GM10266 (cell line): ENCODE measurements at regions not wholly inside any gene's neighbourhood (a gene's known extent, or its start where the extent isn't known, plus 50 kb on each side); places are given as distances from the start of the nearest gene placed in this dataset.

ENCODE experiments used
- DNase-seq: peaks from one replicate; pipeline ENCODE4 v3.0.0; 2012; ENCODE audit errors: extremely low spot score
- TF ChIP-seq, protein P1 (sequence below): IDR thresholded peaks from 2 replicates; pipeline ENCODE4 v1.5.1; 2012; ENCODE audit warnings: mild to moderate bottlenecking, low read depth; ENCODE audit not compliant: control insufficient read depth, insufficient read depth; ENCODE audit errors: missing control alignments

DNA sequence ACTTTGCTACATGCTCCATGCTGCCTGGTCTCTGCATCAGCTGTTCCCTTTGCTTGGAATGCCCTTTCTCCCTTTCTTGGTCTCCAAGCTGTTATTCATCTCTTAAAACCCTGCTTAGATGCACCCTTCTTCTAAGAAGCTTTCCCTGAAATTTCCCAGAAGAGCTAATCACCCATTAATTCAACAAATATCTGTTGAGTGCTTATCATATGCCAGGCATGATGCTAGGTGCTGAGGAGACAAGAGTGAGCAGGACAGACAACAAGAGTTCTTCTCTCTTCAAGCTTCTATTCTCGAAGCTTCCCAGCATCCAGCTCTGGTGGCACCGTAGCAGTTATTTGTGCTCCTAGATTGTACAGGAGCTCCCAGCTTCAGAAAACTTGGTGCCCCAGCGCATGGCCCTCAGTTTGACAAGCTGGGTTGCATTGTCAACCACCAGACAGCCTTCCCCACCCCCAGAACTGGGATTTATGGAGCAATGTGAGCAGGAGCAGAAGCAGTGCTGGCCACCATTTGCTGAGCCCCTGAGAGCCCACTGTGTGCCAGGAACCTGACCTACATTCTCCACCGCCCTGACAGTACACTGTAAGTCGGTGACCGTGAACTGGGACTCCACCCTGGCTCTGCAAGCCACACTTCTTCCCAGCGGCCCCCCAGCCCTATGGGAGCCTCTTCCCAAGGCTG is 68.0 kb upstream of the ACOT11 start:
- TF ChIP-seq, protein P1, sequence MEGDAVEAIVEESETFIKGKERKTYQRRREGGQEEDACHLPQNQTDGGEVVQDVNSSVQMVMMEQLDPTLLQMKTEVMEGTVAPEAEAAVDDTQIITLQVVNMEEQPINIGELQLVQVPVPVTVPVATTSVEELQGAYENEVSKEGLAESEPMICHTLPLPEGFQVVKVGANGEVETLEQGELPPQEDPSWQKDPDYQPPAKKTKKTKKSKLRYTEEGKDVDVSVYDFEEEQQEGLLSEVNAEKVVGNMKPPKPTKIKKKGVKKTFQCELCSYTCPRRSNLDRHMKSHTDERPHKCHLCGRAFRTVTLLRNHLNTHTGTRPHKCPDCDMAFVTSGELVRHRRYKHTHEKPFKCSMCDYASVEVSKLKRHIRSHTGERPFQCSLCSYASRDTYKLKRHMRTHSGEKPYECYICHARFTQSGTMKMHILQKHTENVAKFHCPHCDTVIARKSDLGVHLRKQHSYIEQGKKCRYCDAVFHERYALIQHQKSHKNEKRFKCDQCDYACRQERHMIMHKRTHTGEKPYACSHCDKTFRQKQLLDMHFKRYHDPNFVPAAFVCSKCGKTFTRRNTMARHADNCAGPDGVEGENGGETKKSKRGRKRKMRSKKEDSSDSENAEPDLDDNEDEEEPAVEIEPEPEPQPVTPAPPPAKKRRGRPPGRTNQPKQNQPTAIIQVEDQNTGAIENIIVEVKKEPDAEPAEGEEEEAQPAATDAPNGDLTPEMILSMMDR, result no peak
- DNase-seq, result no peak

DNA sequence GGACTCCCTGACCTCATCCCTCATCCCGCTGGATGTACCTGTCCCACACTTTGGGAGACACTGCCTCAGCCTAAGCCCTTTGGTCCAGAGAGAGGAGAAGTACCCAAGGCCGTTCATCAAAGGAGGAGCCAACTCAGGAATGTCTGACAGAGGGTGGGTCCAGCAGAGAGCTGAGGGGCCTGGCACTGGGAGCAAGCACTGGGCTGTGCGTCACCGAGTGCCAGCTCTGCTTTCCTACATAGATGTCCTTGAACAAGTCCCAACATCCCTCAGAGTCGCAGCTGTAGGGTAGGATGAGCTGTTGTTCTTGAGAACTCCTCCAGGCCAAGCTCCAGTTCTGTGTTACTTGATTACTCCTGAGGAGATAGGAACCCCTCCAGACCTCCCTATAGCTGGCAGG is 68.8 kb upstream of the ACOT11 start:
- DNase-seq, result no peak
- TF ChIP-seq, protein P1, result no peak

DNA sequence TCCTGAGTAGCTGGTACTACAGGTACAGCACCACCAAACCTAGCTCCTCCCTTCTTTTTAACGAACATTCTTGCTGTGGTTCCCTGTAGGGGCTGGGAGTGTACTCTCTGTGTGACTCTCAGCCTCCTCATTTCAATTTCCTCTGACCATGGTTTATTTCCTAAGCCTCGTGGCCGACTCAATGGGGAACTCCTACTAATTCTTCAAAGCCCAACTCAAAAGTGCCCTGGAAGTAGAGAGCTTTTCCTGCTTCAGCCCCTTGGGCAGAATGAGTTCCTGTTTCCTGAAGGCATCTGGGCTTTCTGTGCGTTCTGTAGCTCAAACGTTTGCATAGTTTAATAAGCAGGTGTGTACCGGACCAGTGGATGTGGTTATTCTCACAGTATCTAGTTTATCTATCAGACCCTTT is 70.9 kb upstream of the ACOT11 start:
- no peak for DNase-seq
- TF ChIP-seq, protein P1, result no peak

DNA sequence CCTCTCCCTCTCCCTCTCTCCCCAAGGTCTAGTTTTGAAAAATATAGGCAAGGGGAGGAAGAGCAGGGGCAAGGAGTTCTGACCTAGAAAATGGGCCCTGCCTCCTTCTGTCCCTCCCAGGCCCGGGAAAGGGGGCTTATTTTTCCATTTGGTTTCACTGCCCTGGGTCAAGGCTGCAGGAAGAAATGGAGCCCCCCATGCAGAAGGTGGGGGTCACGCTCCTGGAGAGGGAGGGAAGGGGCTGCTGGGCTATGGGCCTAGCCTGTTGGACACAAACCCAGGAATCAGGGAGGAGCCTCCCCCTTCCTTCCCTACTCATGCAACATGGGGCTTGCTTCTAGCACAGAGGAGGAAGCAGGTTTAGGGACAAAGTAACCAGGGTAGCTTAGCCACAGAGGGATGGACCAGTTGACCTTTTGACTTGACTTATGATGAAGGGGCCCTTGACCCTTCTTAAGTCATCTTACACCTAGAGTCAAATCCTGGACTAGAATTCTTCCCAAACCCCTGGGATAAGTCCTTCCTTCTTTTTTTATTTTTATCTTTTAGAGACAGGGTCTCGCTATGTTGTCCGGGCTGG is 70.4 kb upstream of the SSBP3 start:
- DNase-seq, result no peak

DNA sequence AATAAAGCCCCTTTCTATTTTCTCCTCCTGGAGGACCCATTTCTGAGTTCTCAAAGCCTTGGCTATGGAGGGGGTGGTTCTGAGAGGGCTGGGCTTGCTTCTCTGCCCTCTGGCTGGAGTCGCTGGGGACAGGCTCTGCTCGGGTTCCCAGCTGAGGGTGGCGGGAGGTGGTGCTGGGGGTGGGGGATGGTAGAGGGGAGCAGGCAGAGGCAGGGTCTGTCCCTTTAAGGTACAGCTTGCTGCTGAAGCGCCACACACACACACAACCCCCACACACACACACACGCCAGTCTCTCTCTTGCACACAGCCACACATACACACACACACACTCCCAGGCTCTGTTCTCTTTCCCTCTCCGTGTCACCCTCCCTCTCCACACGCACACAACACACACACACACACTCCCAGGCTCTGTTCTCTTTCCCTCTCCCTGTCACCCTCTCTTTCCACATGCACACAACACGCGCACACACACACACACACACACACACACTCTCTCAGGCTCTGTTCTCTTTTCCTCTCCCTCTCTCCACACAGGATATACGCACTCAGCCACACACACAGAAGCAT is 69.8 kb upstream of the SSBP3 start:
- DNase-seq, result no peak
- TF ChIP-seq, protein P1, result no peak

More for the DNA sequence above, 70.4 kb upstream of the SSBP3 start:
- TF ChIP-seq, protein P1, result no peak

DNA sequence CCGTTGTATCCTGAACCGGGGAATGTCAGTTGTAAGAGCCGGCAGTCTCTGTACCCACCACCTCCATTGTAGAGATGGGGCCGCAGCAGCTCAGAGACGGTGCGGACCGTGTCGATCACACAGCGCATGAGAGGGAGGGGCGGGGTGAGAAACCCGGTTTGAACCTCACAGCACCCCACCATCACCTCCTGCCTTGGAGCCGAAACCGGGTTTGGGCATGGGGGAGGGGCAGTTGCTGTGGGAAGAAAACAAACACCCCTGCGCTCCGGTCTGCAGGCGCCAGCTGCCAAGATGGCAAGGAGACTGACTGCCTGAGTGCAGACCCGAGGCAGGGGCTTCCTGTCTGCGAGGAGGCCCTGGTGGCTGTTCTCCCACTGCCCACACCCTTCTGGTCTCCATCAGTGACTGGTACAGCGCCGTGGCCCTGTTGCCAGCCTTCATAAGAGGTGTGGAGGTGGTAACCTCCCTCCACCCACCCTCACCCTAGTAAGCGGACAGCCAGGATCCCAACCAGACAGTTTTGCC is 69.2 kb upstream of the SSBP3 start:
- no peak for DNase-seq

More for the DNA sequence above, 69.2 kb upstream of the SSBP3 start:
- TF ChIP-seq, protein P1, result no peak
